MM.1S (cell line): ENCODE measurements at regions not wholly inside any gene's neighbourhood (a gene's known extent, or its start where the extent isn't known, plus 50 kb on each side); places are given as distances from the start of the nearest gene placed in this dataset.

ENCODE experiments used
- EZH2phosphoT487 ChIP-seq: fragments of 300-600 bp; sonication (generic); IDR thresholded peaks from 2 replicates; pipeline ENCODE4 v1.6.1; 2018; ENCODE audit warnings: antibody characterized with exemption, low read length
- TF ChIP-seq, protein P1 (sequence below): fragments of 300-600 bp; sonication (generic); IDR thresholded peaks from 2 replicates; pipeline ENCODE4 v1.5.1; 2016; ENCODE audit warnings: antibody characterized with exemption, low read length, mixed read lengths

- no peak for TF ChIP-seq EZH2phosphoT487
- TF ChIP-seq, protein P1, sequence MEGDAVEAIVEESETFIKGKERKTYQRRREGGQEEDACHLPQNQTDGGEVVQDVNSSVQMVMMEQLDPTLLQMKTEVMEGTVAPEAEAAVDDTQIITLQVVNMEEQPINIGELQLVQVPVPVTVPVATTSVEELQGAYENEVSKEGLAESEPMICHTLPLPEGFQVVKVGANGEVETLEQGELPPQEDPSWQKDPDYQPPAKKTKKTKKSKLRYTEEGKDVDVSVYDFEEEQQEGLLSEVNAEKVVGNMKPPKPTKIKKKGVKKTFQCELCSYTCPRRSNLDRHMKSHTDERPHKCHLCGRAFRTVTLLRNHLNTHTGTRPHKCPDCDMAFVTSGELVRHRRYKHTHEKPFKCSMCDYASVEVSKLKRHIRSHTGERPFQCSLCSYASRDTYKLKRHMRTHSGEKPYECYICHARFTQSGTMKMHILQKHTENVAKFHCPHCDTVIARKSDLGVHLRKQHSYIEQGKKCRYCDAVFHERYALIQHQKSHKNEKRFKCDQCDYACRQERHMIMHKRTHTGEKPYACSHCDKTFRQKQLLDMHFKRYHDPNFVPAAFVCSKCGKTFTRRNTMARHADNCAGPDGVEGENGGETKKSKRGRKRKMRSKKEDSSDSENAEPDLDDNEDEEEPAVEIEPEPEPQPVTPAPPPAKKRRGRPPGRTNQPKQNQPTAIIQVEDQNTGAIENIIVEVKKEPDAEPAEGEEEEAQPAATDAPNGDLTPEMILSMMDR, result no peak
These were observed 101.2 kb downstream of the RTP5 start for GRCh38 chr2:241970716-241971115.
